ENCODE measurements at regions not wholly inside any gene's neighbourhood (a gene's known extent, or its start where the extent isn't known, plus 50 kb on each side); places are given as distances from the start of the nearest gene placed in this dataset.

GRCh38 chr1:228653748-228654147 is 81.5 kb upstream of the RHOU start:
- in situ Hi-C loops (cut with MboI) = no loop called here
- TF ChIP-seq NFYB (IDR thresholded peaks at IDR 0.05; ENCODE audit: insufficient read depth, low read depth, low read length) (no peak), ZSCAN29 (IDR thresholded peaks at IDR 0.05) (no peak), RUNX3 (IDR thresholded peaks at IDR 0.05; ENCODE audit: low read length) (no peak), E2F8 (IDR thresholded peaks at IDR 0.05; ENCODE audit: low read depth, partially characterized antibody) (no peak), CBFB (IDR thresholded peaks at IDR 0.05; ENCODE audit: low read depth) (no peak), HCFC1 (IDR thresholded peaks at IDR 0.05; ENCODE audit: low read length) (no peak), SIX5 (IDR thresholded peaks at IDR 0.05; ENCODE audit: low read depth, low read length, severe bottlenecking) (no peak), CEBPZ (IDR thresholded peaks at IDR 0.05; ENCODE audit: low read depth, low read length) (no peak)
- CTCF ChIA-PET = interaction anchor here (1.0 kb wide), 1 partner anchor 11 kb away, joined by 5 read pairs; no protein-coding TSS in a partner anchor

More at GRCh38 chr1:228653748-228654147, 81.5 kb upstream of the RHOU start:
- 0% methylated on average over 1 of the region's 1 CpG for WGBS (ENCODE audit: insufficient coverage, insufficient replicate concordance, low lambda C conversion rate, missing lambda C conversion rate)
- Histone ChIP-seq H2AFZ (ENCODE audit: control insufficient read depth, low read depth, low read length) (no peak overlapping the region), H3K9me3 (replicated peaks; ENCODE audit: control insufficient read depth, insufficient read depth, low read length) (no peaks in the 10 kb centered on the region; the same call in 2 of the 3 replicates), H3K27me3 (replicated peaks in 1 of 2; ENCODE audit: control insufficient read depth in 2 of 2, insufficient read depth in 2 of 2, low read length in 1 of 2) (peaks cover 2 to 11% of the 10 kb centered on the region in 2 experiments), H3K4me3 (no peak overlapping the region), H3K4me2 (ENCODE audit: control insufficient read depth, insufficient read depth) (no peak overlapping the region), H3K4me1 (ENCODE audit: control insufficient read depth, insufficient read depth, low read length) (no peaks in the 10 kb centered on the region), H3K79me2 (ENCODE audit: control insufficient read depth, insufficient read depth, low read length) (no peaks in the 10 kb centered on the region), H3K9ac (ENCODE audit: control insufficient read depth, insufficient read depth, low read length) (no peak overlapping the region), H4K20me1 (ENCODE audit: control insufficient read depth, insufficient read depth) (no peaks in the 10 kb centered on the region), H3K36me3 (ENCODE audit: control insufficient read depth in 2 of 2, insufficient read depth in 2 of 2, low read length in 1 of 2) (no peaks in the 10 kb centered on the region), H3K27ac (ENCODE audit: control insufficient read depth, insufficient read depth) (no peak overlapping the region)
- intact Hi-C loops (cut with micrococcal nuclease; ENCODE audit: unreplicated experiment) = no loop called here
- RAD21 ChIA-PET (ENCODE audit: unreplicated experiment) = no interaction called here
- no TSS peak for BruUV-seq (replicated peaks)
- SMC1A ChIA-PET (ENCODE audit: uncharacterized antibody, unreplicated experiment) = no interaction called here
- ATAC-seq (no peak), FAIRE-seq (no peak), DNase-seq (ENCODE audit: low read depth, low spot score) (no peak)
- POLR2A ChIA-PET = interaction anchor here (0.7 kb wide), 1 partner anchor 532 kb away, joined by 3 read pairs; no protein-coding TSS in a partner anchor

Measured in GM12878 (cell line).